Suppressor macrophage (primary cell): ENCODE measurements at regions not wholly inside any gene's neighbourhood (a gene's known extent, or its start where the extent isn't known, plus 50 kb on each side); places are given as distances from the start of the nearest gene placed in this dataset.

Source experiments
- DNase-seq, 4 experiments: peaks; one replicate each; pipeline ENCODE4 v3.0.0-alpha.2; 2020 to 2022

- no peak for DNase-seq
Observed at GRCh38 chr10:8435186-8436055, 380.9 kb downstream of the GATA3 start.

- DNase-seq = no peak
Observed at GRCh38 chr10:8437896-8438295, 383.4 kb downstream of the GATA3 start.

DNA sequence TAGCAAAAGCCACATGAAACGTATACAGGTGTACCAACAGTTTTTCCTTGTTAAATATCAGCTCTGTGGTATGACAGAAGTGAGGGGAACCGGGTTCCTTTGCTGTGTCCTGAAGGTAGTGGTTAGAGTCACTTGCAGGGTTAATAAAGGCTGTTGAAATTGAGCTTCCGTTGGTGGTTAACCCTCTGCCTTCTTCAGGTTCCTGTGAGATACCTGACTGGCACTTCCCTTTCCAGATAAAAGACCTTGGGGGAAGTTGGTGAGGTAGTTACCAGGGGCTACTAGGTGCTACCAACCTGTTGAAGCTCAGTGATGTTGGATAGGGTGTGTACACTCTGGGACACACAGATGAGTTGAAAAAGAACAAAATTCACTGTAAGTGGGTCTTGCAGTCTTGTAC, 384.1 kb downstream of the GATA3 start:
- DNase-seq = no peak

DNA sequence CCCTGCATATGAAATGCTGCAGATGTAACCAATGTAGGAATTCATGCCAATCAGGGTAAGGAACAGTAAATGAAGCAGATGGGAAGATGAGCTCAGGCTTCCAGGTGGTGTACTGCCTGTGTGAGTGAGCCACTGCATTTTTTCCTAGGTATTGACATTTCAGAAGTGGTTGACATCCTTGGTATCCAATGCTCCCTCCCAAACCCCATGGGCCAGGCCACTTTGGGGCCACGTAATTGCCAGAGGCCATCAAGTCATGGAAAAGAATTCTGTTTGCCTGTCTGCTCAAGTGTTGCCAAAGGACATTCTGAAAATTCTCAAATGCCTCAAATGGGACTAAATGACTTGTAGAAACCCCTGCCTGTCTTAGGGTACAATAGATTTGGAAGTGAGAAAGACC, 384.6 kb downstream of the GATA3 start:
- DNase-seq = no peak

DNA sequence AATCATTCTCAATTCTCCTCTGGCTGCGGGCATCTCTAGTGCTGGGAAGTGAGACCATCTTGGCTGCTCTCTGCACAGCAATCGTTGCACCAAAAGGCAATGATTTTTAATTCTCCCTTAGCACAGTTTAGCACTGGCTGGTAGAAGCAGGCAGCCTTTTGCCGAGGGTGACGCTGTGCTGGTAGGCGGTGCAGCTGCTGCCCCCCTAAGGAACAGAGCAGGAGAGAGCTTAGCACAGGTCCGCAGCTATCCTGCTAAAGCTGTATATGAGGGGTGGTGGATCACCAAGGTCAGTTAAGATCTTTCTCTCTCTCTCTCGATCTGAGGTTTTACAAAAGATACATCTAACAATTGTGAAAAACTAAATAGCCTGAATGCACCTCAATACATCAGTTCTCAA, 390.1 kb downstream of the GATA3 start:
- no peak for DNase-seq

DNA sequence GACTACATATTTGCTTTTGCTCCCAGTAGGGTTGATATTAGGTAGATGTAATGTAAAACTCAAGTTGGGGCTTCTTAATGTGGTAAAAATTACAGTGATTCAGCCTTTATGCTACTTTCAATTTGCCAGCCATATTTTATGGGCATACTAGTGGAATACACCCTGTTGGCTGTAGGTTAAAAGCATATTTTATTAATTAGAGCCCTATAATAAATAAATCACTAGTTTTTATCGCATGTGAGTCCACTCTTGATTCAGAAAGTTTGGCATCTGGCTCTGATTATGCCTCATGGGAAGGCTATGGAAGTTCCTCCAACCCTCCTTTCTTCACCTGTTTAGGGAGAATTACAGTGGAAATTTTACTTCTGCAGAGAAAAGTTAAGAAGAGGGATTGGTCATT, 390.9 kb downstream of the GATA3 start:
- no peak for DNase-seq

GRCh38 chr10:8449909-8450308, 395.4 kb downstream of the GATA3 start:
- no peak for DNase-seq

GRCh38 chr10:8453587-8453986, 399.1 kb downstream of the GATA3 start:
- no peak for DNase-seq

DNA sequence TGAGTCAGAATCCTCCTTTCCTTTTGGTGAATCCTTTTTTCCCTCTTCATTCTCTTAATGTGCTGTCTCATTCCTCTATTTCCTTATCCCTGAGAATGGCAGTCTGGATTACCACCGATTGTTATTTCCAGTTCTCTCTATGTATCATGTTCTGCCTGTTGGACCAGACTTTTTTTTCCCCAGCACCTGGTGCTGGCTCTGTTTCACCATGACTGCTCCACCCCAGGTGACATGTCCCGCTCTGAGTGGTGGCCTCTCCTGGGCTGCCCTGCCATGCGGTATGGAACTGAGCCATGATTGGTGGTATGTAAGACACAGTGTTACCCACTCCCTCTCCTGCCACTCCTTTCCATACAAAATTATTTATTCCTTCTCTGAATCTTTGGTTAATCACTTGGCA, 399.9 kb downstream of the GATA3 start:
- DNase-seq = no peak

DNA sequence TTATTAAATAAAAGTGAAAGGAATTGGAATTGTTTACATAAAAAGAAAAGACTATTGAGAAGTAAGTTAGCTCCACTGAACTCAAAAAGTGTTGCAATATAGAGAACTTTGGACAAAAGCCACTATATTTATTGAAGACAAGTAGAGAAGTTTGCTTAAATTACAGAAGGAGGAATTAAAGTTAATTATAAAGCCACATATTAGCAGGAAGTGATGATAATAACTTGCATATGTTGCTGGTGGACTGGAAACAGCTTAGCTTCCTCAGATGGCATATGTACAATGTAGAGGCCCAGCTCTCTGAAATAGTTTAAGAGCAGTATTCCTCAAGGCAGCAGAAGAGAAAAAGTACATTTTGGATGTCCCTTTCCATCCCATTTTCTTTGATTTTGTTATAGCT, 400.7 kb downstream of the GATA3 start:
- no peak for DNase-seq

- DNase-seq = no peak
Observed at GRCh38 chr10:8456386-8456785, 401.9 kb downstream of the GATA3 start.

DNA sequence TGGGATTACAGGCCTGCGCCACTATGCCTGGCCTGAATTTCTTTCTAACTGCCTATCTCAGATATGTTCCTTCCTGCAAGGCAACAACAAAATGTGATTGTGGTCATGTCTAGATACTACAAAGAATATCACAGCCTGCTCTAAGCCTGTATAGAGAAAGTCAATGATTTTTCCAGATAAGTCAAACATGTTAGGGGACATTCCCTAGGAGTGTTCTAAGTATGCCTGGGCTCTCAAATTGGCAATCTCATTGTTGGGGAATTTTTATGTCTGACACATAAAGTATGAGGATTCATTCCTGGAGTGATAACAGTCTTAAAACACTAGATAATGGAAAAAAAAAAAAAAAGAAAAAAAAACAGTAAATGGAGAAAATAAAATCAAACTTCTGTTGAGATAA, 406.1 kb downstream of the GATA3 start:
- DNase-seq = no peak

- no peak for DNase-seq
Observed at GRCh38 chr10:8462565-8462964, 408.1 kb downstream of the GATA3 start.

- DNase-seq = no peak
Observed at GRCh38 chr10:8463853-8464252, 409.4 kb downstream of the GATA3 start.

GRCh38 chr10:8468477-8468876, 414.0 kb downstream of the GATA3 start:
- DNase-seq = no peak

DNA sequence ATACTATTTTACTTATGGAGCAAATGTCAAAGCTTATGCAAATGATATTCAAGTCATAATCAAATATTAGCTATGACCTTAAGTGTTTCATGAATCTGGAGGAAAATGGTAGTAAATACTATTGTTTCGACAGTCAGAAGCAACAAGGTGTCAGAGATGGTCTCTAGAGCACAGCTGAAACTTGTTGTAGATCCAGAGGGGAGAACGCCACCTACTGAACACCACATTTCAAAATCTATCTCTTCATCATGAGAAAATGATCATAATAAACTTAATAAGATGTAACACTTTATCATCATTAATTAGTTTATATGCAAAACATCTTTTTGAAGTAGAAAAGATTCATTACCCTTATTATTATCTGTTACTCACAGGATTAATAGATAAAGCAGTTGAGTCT, 418.7 kb downstream of the GATA3 start:
- no peak for DNase-seq

GRCh38 chr10:8477300-8477699, 422.8 kb downstream of the GATA3 start:
- no peak for DNase-seq

GRCh38 chr10:8481718-8482504, 427.4 kb downstream of the GATA3 start:
- no peak for DNase-seq

GRCh38 chr10:8485032-8485431, 430.5 kb downstream of the GATA3 start:
- no peak for DNase-seq

- no peak for DNase-seq
Observed at GRCh38 chr10:8487346-8487745, 432.9 kb downstream of the GATA3 start.

DNA sequence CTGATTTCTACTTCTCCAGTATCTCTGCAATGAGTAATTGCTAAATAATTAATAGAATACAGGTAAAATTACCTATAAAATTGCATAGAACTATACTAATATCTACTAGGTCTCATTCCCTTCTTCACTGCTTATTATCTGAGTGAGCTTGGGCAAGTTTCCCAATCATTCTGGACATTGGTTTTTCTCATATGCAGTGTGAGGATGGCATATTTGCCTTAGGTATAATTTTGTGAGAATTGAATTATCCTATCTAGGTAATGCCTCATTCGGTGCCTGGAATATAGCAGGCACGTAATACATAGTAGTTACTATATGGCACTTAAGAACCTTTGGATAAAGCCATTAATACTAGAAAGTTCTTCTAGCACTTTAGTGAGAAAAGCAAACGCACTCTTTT, 434.7 kb downstream of the GATA3 start:
- no peak for DNase-seq

DNA sequence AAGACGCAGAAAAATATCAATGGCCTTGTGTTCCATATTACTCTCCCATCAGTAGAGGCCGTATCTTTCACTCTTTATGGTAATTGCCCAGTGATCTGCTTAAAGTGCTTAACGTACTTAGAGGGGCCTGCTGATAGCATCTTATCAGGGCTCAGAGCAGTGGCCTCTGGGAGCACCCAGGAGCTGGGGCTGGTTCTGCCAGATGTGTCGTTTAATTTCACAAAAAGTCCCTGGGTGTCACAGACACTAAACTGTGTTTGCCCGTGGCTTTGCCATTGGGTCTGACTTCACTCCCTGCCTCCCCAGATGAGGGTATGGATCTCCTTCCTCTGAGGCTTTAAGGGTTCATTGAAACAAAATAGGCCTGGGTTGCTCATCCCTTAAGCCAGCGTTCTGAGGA, 435.3 kb downstream of the GATA3 start:
- no peak for DNase-seq

- DNase-seq = no peak
Observed at GRCh38 chr10:8498290-8498689, 443.8 kb downstream of the GATA3 start.

GRCh38 chr10:8498881-8499280, 444.4 kb downstream of the GATA3 start:
- DNase-seq = peak in 1 of 4 experiments; percentile 1
